Stimulated activated CD8-positive, alpha-beta memory T cell treated with anti-CD3 and anti-CD28 coated beads, Interleukin-2, amount 100 ng/mL, for 48 hours (primary cell): ENCODE measurements at regions not wholly inside any gene's neighbourhood (a gene's known extent, or its start where the extent isn't known, plus 50 kb on each side); places are given as distances from the start of the nearest gene placed in this dataset.
"Not testable (repeated sequence)": the region's sequence is repeated elsewhere in the genome, so short reads cannot be mapped to it uniquely, and the experiment has no call there.

Source experiments
- DNase-seq, 2 donors: peaks; one replicate each; pipeline ENCODE4 v3.0.0-alpha.2; 2020; ENCODE audit warnings: low read depth in 2 of 2

DNA sequence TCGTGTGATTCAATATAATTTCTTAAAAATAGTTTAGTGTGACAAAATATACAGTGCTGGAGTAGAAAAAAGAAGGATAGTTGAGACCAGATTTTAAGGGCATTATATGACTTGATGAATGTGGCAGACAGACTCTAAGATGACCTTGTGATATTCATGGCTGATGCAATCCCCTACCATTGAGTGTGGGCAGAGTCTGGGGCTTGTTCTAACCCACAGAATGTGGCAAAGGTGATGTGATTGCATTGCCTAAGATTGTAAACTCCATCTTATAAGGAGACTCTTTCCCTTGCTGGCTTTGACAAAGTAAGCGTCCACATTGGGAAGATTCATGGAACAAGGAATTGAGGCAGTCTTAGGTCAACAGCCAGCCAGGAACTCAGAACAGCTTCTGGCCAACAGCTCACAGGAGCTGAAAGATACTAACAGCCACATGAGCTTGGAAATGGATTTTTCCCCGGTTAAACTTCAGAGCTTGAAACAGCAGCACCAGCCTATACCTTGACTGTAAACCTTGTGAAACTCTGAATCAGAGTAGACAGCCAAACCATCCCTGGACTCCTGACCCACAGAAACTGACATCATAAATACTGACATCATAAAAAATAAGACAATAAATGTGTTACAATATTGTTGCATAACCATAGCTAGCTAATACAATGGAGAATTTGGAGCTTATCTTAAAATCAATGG, 864.5 kb downstream of the TTLL7 start:
- not testable (repeated sequence) for DNase-seq

- DNase-seq: no peak
These were observed 867.3 kb downstream of the TTLL7 start for GRCh38 chr1:83131692-83131955.

- no peak for DNase-seq
These were observed 867.8 kb downstream of the TTLL7 start for GRCh38 chr1:83130886-83131691.

DNA sequence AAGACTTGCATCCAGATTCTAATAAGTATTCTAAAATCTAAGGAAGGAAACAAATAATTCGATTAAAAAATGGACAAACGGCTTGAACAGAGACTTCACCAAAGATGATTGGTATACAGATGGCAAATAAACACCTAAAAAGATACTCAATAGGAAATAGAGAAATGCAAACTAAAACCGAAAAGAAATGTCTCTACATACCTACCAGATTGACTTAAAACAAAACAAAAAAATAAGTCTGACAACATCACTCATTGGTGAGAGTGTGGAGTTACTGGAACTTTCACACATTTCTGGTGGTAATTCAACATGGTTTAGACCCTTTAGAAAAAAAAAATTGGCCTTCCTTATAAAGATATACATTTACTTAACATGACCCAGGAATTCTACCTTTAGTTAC, 869.8 kb downstream of the TTLL7 start:
- DNase-seq: no peak

GRCh38 chr1:83125456-83125855, 873.5 kb downstream of the TTLL7 start:
- DNase-seq: no peak

GRCh38 chr1:83123019-83123418, 875.9 kb downstream of the TTLL7 start:
- no peak for DNase-seq

DNA sequence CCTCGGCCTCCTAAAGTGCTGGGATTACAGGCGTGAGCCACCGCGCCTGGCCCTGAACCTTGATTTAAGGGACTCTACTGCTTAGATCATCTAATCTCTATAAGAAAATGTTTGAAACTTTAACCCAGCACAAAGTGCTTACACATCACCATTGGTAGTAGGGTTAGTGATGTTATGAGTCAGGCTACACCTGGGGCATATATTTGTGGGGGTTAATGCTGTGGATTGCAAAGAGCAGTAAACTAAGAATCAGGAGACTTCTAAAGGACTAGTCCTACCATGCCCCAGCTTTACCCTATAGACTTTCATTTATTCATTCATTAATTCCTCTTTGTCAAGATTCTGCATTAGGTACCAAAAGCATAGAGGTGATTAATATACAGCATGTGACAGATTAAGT, 880.5 kb downstream of the TTLL7 start:
- DNase-seq: no peak

DNA sequence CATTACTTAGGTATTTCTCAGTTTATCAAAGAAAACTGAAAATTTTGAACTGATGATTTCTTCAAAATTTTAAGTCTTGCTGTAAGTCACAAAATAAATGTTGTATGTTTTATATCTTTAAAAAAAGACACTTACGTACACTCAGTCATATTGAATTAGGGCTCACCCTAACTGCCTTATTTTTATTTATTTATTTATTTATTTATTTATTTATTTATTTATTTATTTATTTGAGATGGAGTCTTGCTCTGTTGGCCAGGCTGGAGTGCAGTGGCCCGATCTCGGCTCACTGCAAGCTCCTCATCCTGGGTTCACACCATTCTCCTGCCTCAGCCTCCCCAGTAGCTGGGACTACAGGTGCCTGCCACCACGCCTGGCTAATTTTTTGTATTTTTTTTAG, 881.9 kb downstream of the TTLL7 start:
- DNase-seq: not testable (repeated sequence)

DNA sequence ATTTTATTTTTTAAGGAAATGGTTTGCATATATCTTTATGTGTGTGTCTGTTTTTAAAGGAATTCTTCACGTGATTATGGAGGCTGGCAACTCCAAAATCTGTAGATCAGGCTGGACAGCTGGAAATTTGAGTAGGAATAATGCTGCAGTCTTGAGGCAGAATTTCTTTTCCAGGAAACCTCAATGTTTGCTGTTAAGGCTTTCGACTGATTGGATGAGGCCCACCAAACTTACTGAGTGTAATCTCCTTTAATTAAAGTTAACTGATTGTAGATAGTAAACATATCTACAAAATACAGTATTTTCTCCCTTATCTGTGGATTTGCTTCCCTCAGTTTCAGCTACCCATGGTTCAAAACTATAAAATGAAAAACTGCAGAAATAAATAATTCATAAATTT, 883.1 kb downstream of the TTLL7 start:
- DNase-seq: no peak

GRCh38 chr1:83114136-83114834, 884.6 kb downstream of the TTLL7 start:
- DNase-seq: no peak

- no peak for DNase-seq
These were observed 885.3 kb downstream of the TTLL7 start for GRCh38 chr1:83113652-83114051.

- DNase-seq: no peak
These were observed 886.6 kb downstream of the TTLL7 start for GRCh38 chr1:83112248-83112885.

DNA sequence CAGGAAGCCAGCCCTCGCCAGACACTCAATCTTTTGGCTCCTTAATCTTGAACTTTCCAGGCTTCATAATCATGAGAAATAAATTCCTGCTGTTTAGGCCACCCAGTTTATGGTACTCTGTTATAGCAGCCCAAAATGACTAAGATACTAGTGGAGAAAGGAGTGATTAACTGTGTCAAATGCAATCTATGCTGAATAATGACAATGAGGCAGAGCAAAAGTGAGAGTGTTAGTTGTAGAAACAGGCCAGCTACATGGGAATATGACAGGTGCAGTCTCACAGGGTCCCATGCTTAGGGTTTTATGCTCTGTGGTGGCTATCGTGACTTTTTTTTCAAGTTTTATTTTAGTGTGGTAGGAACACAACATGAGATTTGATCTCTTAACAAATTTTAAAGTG, 888.8 kb downstream of the TTLL7 start:
- no peak for DNase-seq

DNA sequence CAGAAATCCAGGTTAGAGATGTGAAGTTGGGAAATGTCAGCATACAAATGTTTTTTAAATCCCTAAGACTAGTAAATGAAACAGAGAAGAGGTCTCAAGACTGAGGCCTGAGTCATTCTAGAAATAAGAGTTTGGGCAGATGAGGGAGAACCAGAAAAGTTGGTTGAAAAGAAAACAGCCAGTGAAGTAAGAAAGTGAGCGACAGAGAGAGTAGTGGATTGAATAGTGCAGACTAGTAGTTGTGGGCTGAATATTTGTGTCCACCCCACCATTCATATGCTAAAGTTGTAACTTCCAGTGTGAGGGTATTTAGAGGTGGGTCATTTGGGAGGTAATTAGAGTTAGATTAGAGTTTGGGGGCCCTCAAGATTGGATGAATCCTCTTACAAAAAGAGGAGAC, 889.2 kb downstream of the TTLL7 start:
- no peak for DNase-seq

GRCh38 chr1:83104558-83104957, 894.4 kb downstream of the TTLL7 start:
- DNase-seq: no peak

GRCh38 chr1:83103341-83103740, 895.6 kb downstream of the TTLL7 start:
- DNase-seq: no peak

DNA sequence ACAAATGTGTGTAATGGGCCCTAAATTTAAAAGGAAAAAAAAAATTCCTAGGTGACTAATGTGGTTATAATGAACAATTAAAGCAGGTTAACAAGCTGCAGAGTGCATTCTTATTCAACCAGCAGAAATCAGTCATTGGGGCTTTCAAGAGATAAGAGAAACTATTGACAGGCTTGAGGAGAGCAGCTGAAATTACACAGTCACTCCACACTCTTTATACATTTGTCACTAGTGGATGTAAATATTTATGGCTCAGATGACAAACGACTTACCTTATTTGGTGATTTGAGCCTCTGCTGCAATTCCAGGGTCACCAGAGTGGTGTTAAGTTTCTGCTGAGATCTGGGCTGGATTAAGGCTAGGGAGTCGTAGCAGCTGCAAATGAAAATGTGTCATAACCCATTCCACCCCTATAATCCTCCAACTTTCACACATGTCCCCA, 896.3 kb downstream of the TTLL7 start:
- DNase-seq: no peak

- DNase-seq: no peak
These were observed 897.5 kb downstream of the TTLL7 start for GRCh38 chr1:83101406-83101805.

DNA sequence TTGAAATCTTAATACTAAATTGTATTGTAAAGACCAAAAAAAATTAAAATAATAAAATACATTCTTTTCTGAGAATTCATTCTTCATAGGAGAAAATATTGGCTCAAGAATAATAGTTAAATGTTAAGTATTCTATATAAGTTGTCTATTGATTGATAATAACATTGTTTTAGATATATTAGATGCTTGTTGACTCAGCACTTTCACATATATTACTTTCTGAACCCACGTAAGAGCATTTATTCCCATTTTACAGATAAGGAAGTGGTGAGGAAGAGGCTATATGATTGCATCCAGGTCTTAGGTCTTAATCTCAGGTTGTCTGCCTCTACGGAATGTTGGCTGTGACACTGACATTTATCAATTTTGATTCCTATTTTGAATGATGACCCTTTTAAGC, 898.8 kb downstream of the TTLL7 start:
- no peak for DNase-seq

- no peak for DNase-seq
These were observed 900.1 kb downstream of the TTLL7 start for GRCh38 chr1:83098791-83099190.

- DNase-seq: no peak
These were observed 900.8 kb downstream of the TTLL7 start for GRCh38 chr1:83098131-83098530.

DNA sequence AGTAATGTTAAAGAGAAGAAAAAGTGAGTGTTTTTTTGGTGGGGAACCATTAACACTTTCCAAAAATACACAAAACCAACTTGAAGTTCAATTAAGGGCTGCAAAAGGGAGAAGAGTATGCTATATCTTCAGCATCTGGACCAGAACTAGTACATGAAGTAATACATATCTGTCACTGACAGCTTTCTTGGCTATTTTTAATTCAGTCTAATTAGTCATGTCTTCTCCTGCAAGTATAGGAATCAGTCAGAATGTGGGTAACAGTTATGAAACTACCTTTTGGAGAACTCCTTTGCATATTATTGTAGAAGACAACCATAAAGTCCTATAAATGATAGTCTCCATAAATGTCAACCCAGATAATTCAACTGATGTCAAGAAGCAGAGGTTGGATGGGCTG, 901.2 kb downstream of the TTLL7 start:
- DNase-seq: no peak

GRCh38 chr1:83095570-83095969, 903.4 kb downstream of the TTLL7 start:
- DNase-seq: no peak
